ENCODE measurements at regions not wholly inside any gene's neighbourhood (a gene's known extent, or its start where the extent isn't known, plus 50 kb on each side); places are given as distances from the start of the nearest gene placed in this dataset.

- no peak overlapping the region for H3K27ac Mint-ChIP-seq
- peaks cover 3 to 5% (median 4%) of the 10 kb centered on the region in 3 donors for H3K9me3 Mint-ChIP-seq
- no peaks in the 10 kb centered on the region for H3K4me1 Mint-ChIP-seq
- no peak overlapping the region for H3K4me3 Mint-ChIP-seq
- peaks cover 2% of the 10 kb centered on the region for H3K36me3 Mint-ChIP-seq
- H3K27me3 Mint-ChIP-seq: no peaks in the 10 kb centered on the region
These were observed 563.4 kb downstream of the BCL11B start for GRCh38 chr14:98708555-98708954.

DNA sequence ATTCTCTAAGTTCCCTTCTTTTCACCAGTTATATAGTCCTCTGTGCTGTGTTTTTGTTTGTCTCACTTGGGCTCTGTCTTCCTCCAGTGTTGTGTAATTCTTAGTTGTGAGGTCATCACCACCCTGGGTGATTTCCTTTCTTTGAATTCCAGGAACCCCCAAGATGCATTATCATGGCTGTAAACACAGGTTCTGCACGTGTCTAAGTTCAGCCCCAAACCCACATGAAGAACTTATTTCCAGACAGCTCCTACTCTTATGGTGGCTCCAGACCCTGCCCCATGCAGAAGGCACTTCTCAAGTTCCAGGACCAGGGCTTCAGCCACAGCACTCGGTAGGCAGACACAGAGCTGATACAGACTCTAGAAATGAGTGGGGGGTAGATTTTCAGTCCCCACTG is 560.5 kb downstream of the BCL11B start:
- H3K27me3 Mint-ChIP-seq: no peaks in the 10 kb centered on the region
- no peak overlapping the region for H3K27ac Mint-ChIP-seq
- H3K4me3 Mint-ChIP-seq: no peak overlapping the region
- peaks cover 2% of the 10 kb centered on the region for H3K36me3 Mint-ChIP-seq
- peaks cover 2 to 5% (median 3%) of the 10 kb centered on the region in 3 donors for H3K9me3 Mint-ChIP-seq
- no peaks in the 10 kb centered on the region for H3K4me1 Mint-ChIP-seq

- Mint-ChIP-seq H3K4me1 (no peaks in the 10 kb centered on the region), H3K9me3 (peaks cover 2 to 3% (median 3%) of the 10 kb centered on the region in 3 donors), H3K27ac (no peak overlapping the region), H3K36me3 (peaks cover 2% of the 10 kb centered on the region), H3K27me3 (no peaks in the 10 kb centered on the region), H3K4me3 (no peak overlapping the region)
These were observed 557.2 kb downstream of the BCL11B start for GRCh38 chr14:98714626-98715425.

- Mint-ChIP-seq H3K4me1 (no peaks in the 10 kb centered on the region), H3K36me3 (peaks cover 2% of the 10 kb centered on the region), H3K27ac (no peak overlapping the region), H3K27me3 (no peaks in the 10 kb centered on the region), H3K9me3 (peaks cover 0 to 3% (median 0%) of the 10 kb centered on the region in 3 donors), H3K4me3 (no peak overlapping the region)
These were observed 555.9 kb downstream of the BCL11B start for GRCh38 chr14:98716133-98716532.

GRCh38 chr14:98721061-98721460 is 550.9 kb downstream of the BCL11B start:
- H3K36me3 Mint-ChIP-seq: no peaks in the 10 kb centered on the region
- no peaks in the 10 kb centered on the region for H3K27me3 Mint-ChIP-seq
- peaks cover 0 to 10% (median 5%) of the 10 kb centered on the region in 3 donors for H3K9me3 Mint-ChIP-seq
- H3K4me1 Mint-ChIP-seq: no peaks in the 10 kb centered on the region
- H3K27ac Mint-ChIP-seq: no peak overlapping the region
- no peak overlapping the region for H3K4me3 Mint-ChIP-seq

DNA sequence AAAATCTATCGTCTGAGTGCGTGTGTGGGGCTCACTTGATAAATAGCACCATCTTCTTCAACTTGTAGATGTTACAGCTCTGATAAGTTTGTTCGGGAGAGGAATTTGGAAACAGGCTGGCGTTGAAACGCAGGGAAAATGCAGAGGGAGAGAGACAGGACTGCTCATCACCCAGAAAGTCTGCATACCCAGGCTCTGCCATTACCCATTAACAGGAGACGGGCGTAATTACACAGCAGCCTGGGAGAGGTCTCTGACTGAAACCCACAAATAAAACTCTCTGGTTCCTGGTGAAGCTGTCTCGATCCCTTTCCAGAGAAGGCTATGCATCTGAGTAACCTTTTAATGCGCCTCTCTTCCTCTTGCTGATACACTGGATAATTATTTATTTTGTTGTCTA is 547.3 kb downstream of the BCL11B start:
- Mint-ChIP-seq H3K4me3 (no peak overlapping the region), H3K27me3 (no peaks in the 10 kb centered on the region), H3K27ac (no peak overlapping the region), H3K9me3 (peaks cover 3 to 14% (median 5%) of the 10 kb centered on the region in 3 donors), H3K36me3 (no peaks in the 10 kb centered on the region), H3K4me1 (no peaks in the 10 kb centered on the region)

- Mint-ChIP-seq H3K27ac (no peak overlapping the region), H3K9me3 (peaks cover 3 to 14% (median 5%) of the 10 kb centered on the region in 3 donors), H3K4me1 (no peaks in the 10 kb centered on the region), H3K4me3 (no peak overlapping the region), H3K27me3 (no peaks in the 10 kb centered on the region), H3K36me3 (no peaks in the 10 kb centered on the region)
These were observed 546.8 kb downstream of the BCL11B start for GRCh38 chr14:98725191-98725590.

DNA sequence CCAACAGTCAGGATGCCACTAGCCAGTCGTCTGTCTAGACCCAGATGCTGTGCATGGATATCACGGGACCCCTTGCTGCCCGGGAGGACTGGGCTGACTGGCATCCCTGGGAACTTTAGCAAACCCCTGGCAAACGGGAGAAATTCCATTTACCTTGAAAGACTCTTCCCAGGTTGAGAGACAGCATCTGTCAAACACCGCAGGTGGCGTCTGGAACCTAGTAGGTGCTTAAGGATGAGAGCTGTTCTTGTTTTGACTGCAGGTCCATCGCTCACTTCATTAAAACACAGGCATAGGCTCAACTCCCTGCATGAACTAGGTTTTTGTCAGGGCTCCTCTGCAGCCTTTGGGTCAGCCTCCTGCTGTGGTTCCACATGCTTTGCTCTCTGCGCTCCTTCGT is 546.3 kb downstream of the BCL11B start:
- no peaks in the 10 kb centered on the region for H3K27me3 Mint-ChIP-seq
- no peak overlapping the region for H3K27ac Mint-ChIP-seq
- no peaks in the 10 kb centered on the region for H3K4me1 Mint-ChIP-seq
- peaks cover 3 to 14% (median 7%) of the 10 kb centered on the region in 3 donors for H3K9me3 Mint-ChIP-seq
- H3K4me3 Mint-ChIP-seq: no peak overlapping the region
- no peaks in the 10 kb centered on the region for H3K36me3 Mint-ChIP-seq

DNA sequence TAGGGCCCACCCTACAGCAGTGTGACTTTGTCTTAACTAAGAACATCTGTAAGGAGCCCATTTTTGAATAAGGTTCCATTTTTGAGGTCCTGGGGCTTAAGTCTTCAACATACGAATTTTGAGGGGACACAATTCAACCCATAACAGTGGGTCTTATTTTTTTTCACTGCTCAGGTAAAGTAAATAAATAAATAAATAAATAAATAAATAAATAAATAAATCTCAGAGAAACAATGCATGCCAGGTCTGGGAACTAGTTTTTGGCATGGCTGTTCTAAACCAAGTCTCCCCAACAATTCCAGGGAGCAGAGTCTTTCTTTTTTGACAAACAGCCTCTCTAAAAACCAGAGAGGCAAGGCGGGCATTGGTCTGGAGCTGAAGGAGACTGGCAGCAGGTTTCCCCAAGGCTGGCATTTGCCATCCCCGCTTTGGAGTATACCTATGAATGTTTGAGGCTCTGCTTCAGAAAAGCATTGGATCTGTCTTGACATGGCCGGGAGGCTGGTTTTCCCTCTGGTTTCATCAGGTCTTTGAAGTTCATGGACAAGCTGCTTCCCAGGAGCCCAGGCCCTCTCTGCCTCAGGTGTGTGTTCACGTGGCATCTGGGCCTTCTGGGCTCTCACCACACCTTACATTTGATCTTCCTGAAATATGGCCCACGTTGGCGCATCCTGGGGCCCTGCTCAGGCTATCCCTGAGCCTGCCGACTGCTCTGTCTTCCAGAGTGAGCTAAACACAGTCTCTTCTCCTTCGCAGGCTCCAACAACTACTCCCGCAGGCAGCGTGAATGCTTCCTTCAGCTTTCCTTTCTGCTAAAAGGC is 545.2 kb downstream of the BCL11B start:
- Mint-ChIP-seq H3K4me1 (no peaks in the 10 kb centered on the region), H3K27me3 (peaks cover 3% of the 10 kb centered on the region), H3K27ac (peak overlapping the region in 1 of 3 donors; percentile 59), H3K4me3 (no peak overlapping the region), H3K36me3 (no peaks in the 10 kb centered on the region), H3K9me3 (peaks cover 3 to 14% (median 9%) of the 10 kb centered on the region in 3 donors)

GRCh38 chr14:98728024-98728423 is 544.0 kb downstream of the BCL11B start:
- Mint-ChIP-seq H3K27ac (no peak overlapping the region), H3K36me3 (no peaks in the 10 kb centered on the region), H3K9me3 (peaks cover 3 to 5% (median 4%) of the 10 kb centered on the region in 3 donors), H3K27me3 (peaks cover 3% of the 10 kb centered on the region), H3K4me3 (no peak overlapping the region), H3K4me1 (no peaks in the 10 kb centered on the region)

- no peak overlapping the region for H3K27ac Mint-ChIP-seq
- H3K9me3 Mint-ChIP-seq: peaks cover 3 to 8% (median 5%) of the 10 kb centered on the region in 3 donors
- H3K27me3 Mint-ChIP-seq: peaks cover 3% of the 10 kb centered on the region
- no peaks in the 10 kb centered on the region for H3K36me3 Mint-ChIP-seq
- no peaks in the 10 kb centered on the region for H3K4me1 Mint-ChIP-seq
- H3K4me3 Mint-ChIP-seq: no peak overlapping the region
These were observed 543.2 kb downstream of the BCL11B start for GRCh38 chr14:98728836-98729235.

DNA sequence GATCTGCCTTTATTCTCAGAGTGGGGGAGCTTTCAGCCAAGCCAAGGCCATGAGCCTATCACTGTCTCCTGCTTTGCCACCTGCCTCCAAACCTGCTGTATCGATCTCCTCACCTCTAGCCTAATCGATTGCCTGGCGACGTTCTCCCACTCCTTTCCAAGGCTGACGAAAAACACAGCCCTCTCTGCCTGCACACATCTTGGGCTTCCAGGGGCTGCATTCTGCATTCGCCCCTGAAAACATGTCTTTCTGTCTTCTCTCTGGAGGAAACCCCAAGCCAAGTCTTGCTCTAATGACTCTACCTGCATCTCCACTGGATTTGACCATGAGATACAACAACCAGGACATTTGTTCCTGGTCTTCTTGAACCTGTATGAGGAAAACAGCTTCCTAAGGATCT is 540.7 kb downstream of the BCL11B start:
- Mint-ChIP-seq H3K27ac (no peak overlapping the region), H3K4me3 (no peak overlapping the region), H3K27me3 (peaks cover 3% of the 10 kb centered on the region), H3K4me1 (no peaks in the 10 kb centered on the region), H3K9me3 (peaks cover 7 to 16% (median 7%) of the 10 kb centered on the region in 3 donors), H3K36me3 (no peaks in the 10 kb centered on the region)

- Mint-ChIP-seq H3K9me3 (peaks cover 6 to 16% (median 7%) of the 10 kb centered on the region in 3 donors), H3K27me3 (peaks cover 3% of the 10 kb centered on the region), H3K4me1 (no peaks in the 10 kb centered on the region), H3K27ac (no peak overlapping the region), H3K36me3 (no peaks in the 10 kb centered on the region), H3K4me3 (no peak overlapping the region)
These were observed 540.3 kb downstream of the BCL11B start for GRCh38 chr14:98731701-98732100.

DNA sequence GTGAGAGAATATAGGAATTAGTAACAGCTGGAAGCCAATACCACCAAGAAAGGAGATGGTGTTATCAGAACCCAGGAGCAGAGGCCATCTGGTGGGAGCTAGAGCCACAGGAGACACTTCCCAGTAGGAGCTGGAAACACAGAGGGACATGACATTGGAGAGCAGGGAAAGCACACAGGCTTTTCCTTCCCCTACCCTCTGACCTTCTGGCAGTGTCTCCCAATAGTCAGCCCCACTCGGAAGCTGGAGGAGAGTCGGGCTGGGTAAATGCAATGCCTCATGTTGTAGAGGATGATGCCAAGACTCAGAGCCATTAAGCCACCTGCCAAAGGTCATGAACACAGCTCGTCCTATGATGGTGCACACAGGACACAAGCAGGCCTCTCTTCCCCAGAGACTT is 538.5 kb downstream of the BCL11B start:
- Mint-ChIP-seq H3K4me3 (no peak overlapping the region), H3K36me3 (no peaks in the 10 kb centered on the region), H3K27me3 (peaks cover 3% of the 10 kb centered on the region), H3K4me1 (no peaks in the 10 kb centered on the region), H3K27ac (no peak overlapping the region), H3K9me3 (peaks cover 7 to 13% (median 7%) of the 10 kb centered on the region in 3 donors)

DNA sequence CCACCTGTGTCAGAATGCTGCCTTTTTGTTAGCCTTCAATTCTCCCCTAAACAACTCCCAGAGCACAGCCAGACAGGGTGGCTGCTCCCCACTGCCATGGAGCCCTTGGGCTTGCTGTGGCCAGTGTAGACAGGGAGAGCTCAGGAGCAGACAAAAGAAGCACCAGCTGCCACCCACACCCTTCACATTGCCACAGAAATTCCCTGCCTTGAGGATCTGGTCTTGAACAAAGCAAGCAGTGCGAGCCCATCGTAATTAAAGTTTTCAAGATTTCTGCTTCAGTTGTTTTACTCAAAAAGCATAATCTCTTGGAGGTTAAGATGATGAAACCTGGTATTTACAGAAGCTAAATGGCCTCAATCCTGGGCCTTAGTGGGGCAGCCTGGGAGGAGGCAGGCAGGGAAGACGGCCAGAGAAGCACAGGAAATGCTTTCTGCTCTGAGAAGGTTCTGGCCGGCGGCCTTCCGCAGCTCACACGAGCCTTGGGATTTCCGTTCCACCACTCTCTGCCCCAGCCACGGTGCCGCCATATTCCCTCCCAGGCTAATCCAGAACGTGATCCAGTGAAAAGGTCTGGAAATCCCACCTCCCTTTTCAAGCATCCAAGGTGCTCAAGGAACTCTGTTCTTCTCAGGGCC is 535.2 kb downstream of the BCL11B start:
- H3K27me3 Mint-ChIP-seq: no peaks in the 10 kb centered on the region
- H3K36me3 Mint-ChIP-seq: no peaks in the 10 kb centered on the region
- peaks cover 6 to 13% (median 11%) of the 10 kb centered on the region in 3 donors for H3K9me3 Mint-ChIP-seq
- no peak overlapping the region for H3K27ac Mint-ChIP-seq
- no peaks in the 10 kb centered on the region for H3K4me1 Mint-ChIP-seq
- no peak overlapping the region for H3K4me3 Mint-ChIP-seq
